ENCODE measurements at regions not wholly inside any gene's neighbourhood (a gene's known extent, or its start where the extent isn't known, plus 50 kb on each side); places are given as distances from the start of the nearest gene placed in this dataset.

- H3K79me1 ChIP-seq (ENCODE audit: insufficient read depth, low read depth, low read length, poor library complexity, severe bottlenecking): no peaks in the 10 kb centered on the region
- no peak overlapping the region for H2BK120ac ChIP-seq (ENCODE audit: low read depth, low read length, poor library complexity, severe bottlenecking)
- H2BK20ac ChIP-seq (ENCODE audit: low read depth, low read length, poor library complexity, severe bottlenecking): no peak overlapping the region
- no peak overlapping the region for H4K8ac ChIP-seq (replicated peaks; ENCODE audit: insufficient read length, low read depth, low read length)
- Mint-ChIP-seq H3K27me3 (ENCODE audit: low read depth) (no peaks in the 10 kb centered on the region; the same call in 1 of the 2 replicates), H3K36me3 (ENCODE audit: insufficient read depth in 1 of 3, low read depth in 3 of 3) (peaks cover 2 to 13% (median 8%) of the 10 kb centered on the region in 3 experiments), H3K9me3 (peaks cover 6 to 14% of the 10 kb centered on the region in 2 experiments), H3K4me3 (no peak overlapping the region), H3K4me1 (peaks cover 3 to 7% of the 10 kb centered on the region in 2 experiments; a peak in 2 of 4 replicates), H3K27ac (no peak overlapping the region)
- no peak overlapping the region for H2AK5ac ChIP-seq (ENCODE audit: insufficient read length, low read length)
- WGBS (ENCODE audit: extremely low coverage, insufficient read length, low lambda C conversion rate): no CpG with 5 or more reads among the region's 3 CpGs
- no peak overlapping the region for H3K9ac ChIP-seq (ENCODE audit: extremely low read depth, insufficient read length, low read length)
- no peak overlapping the region for H2BK15ac ChIP-seq (ENCODE audit: low read depth, low read length)
- no peak for DNase-seq
- no peaks in the 10 kb centered on the region for H3K23me2 ChIP-seq (ENCODE audit: insufficient read length, low read depth, low read length, poor library complexity, severe bottlenecking)
- H4K20me1 ChIP-seq (ENCODE audit: control insufficient read depth, insufficient read depth, insufficient read length): no peaks in the 10 kb centered on the region
- H3T11ph ChIP-seq (ENCODE audit: low read length): no peak overlapping the region
- no peak overlapping the region for H3K56ac ChIP-seq (ENCODE audit: insufficient read length, low read depth, low read length)
- no peaks in the 10 kb centered on the region for H3K9me3 ChIP-seq (ENCODE audit: control insufficient read depth, low read depth, low read length)
- TF ChIP-seq CTCF (conservative IDR thresholded peaks at IDR 0.05): no peak
- no peak overlapping the region for H2BK12ac ChIP-seq (ENCODE audit: insufficient read length, low read depth, low read length)
- H3K14ac ChIP-seq (ENCODE audit: insufficient read depth, low read length): no peak overlapping the region
- H2AFZ ChIP-seq (ENCODE audit: low read length): no peak overlapping the region
- H3K4me2 ChIP-seq (ENCODE audit: insufficient read depth, insufficient read length, low read length): no peak overlapping the region
- no peak overlapping the region for H3K4ac ChIP-seq (ENCODE audit: low read depth, low read length)
- H3K18ac ChIP-seq (ENCODE audit: insufficient read length, low read depth, low read length): no peak overlapping the region
- no peak overlapping the region for H4K5ac ChIP-seq (ENCODE audit: insufficient read length, low read depth, low read length)
- H3K79me2 ChIP-seq (ENCODE audit: insufficient read depth, low read length): no peaks in the 10 kb centered on the region; the same call in 1 of the 2 replicates
- H3K27ac ChIP-seq (ENCODE audit: insufficient read length, low read depth, low read length): no peak overlapping the region
- no peaks in the 10 kb centered on the region for H3K27me3 ChIP-seq (ENCODE audit: insufficient read depth, low read length)
- H4K91ac ChIP-seq (ENCODE audit: insufficient read length, low read depth, low read length): no peak overlapping the region
- H3K23ac ChIP-seq (ENCODE audit: insufficient read length, low read depth, low read length): no peak overlapping the region
- H3K4me1 ChIP-seq (ENCODE audit: insufficient read depth, low read length): no peaks in the 10 kb centered on the region
- no peak overlapping the region for H2BK5ac ChIP-seq (ENCODE audit: insufficient read length, low read length)
These were observed 302.1 kb upstream of the SGO1 start for GRCh38 chr3:20488151-20488550.

Data from H9 (cell line).